GM12878 (cell line): ENCODE measurements at regions not wholly inside any gene's neighbourhood (a gene's known extent, or its start where the extent isn't known, plus 50 kb on each side); places are given as distances from the start of the nearest gene placed in this dataset.

Source experiments
- ATAC-seq: fragments of 200-7000 bp; cut with Tn5 transposase; 3 replicates; pipeline ENCODE4 v1.9.1; 2020; ENCODE audit warnings: mild to moderate bottlenecking, moderate library complexity
- BruUV-seq: library from RNA; stranded (reverse); fragments of 400-500 nt; replicated peaks from 2 replicates; lab custom pipeline; 2021; lab: Mats Ljungman, UMichigan
- CTCF ChIA-PET: fragments of 300-600 bp; sonication (Branson Sonifier 250); formaldehyde crosslinking; extraction: SDS; loops from one replicate; lab custom pipeline; 2021; ENCODE audit warnings: inconsistent platforms; lab: Yijun Ruan, JAX
- POLR2A ChIA-PET: fragments of 350-600 bp; formaldehyde crosslinking; extraction: SDS; loops from one replicate; lab custom pipeline; 2021; ENCODE audit warnings: inconsistent platforms; lab: Charles Lee
- RAD21 ChIA-PET: fragments of 300-600 bp; sonication (Branson Sonifier 250); formaldehyde crosslinking; loops from one replicate; lab custom pipeline; 2023; ENCODE audit warnings: antibody characterized with exemption; ENCODE audit not compliant: unreplicated experiment; lab: Charles Lee
- SMC1A ChIA-PET: fragments of 300-600 bp; sonication (Branson Sonifier 250); formaldehyde crosslinking; loops from one replicate; lab custom pipeline; 2023; ENCODE audit not compliant: unreplicated experiment, uncharacterized antibody; lab: Charles Lee
- DNase-seq: peaks from one replicate; pipeline ENCODE4 v3.0.0-alpha.2; 2011; ENCODE audit warnings: low read depth, low spot score
- FAIRE-seq: peaks from 3 replicates; lab custom pipeline; 2011; peaks lifted over from hg19 to GRCh38; lab: Jason Lieb, UNC
- H2AFZ ChIP-seq: 2 replicates; pipeline ENCODE4 v1.6.0; 2011; ENCODE audit warnings: low read depth, low read length, control low read depth; ENCODE audit not compliant: control insufficient read depth
- H3K27ac ChIP-seq: 2 replicates; pipeline ENCODE4 v1.5.1; 2011; ENCODE audit warnings: control low read depth; ENCODE audit not compliant: control insufficient read depth, insufficient read depth
- H3K27me3 ChIP-seq, 2 experiments: replicated peaks in 1 of 2; 2 replicates each; pipeline versions ENCODE4 v1.6.0 to v1.6.1; 2011; ENCODE audit warnings: low read length in 1 of 2; ENCODE audit not compliant: control insufficient read depth in 2 of 2, insufficient read depth in 2 of 2
- H3K36me3 ChIP-seq, 2 experiments: 2 replicates each; pipeline ENCODE4 v1.5.1; 2011; ENCODE audit warnings: low read length in 1 of 2; ENCODE audit not compliant: control insufficient read depth in 2 of 2, insufficient read depth in 2 of 2
- H3K4me1 ChIP-seq: 2 replicates; pipeline ENCODE4 v1.6.1; 2011; ENCODE audit warnings: mild to moderate bottlenecking, low read length, moderate library complexity, mixed read lengths; ENCODE audit not compliant: control insufficient read depth, insufficient read depth
- H3K4me2 ChIP-seq: 2 replicates; pipeline ENCODE4 v1.6.0; 2011; ENCODE audit warnings: control low read depth; ENCODE audit not compliant: control insufficient read depth, insufficient read depth
- H3K4me3 ChIP-seq: fragments of 200-600 bp; sonication (generic); 2 replicates; pipeline ENCODE4 v1.5.1; 2016
- H3K79me2 ChIP-seq: 2 replicates; pipeline ENCODE4 v1.6.0; 2011; ENCODE audit warnings: low read length; ENCODE audit not compliant: control insufficient read depth, insufficient read depth
- H3K9ac ChIP-seq: 2 replicates; pipeline ENCODE4 v1.8.0; 2011; ENCODE audit warnings: low read length, control low read depth, mixed read lengths; ENCODE audit not compliant: control insufficient read depth, insufficient read depth
- H3K9me3 ChIP-seq: replicated peaks from 3 replicates; pipeline ENCODE4 v1.5.1; 2011; ENCODE audit warnings: mild to moderate bottlenecking, low read length; ENCODE audit not compliant: control insufficient read depth, insufficient read depth
- H4K20me1 ChIP-seq: 2 replicates; pipeline ENCODE4 v1.6.0; 2011; ENCODE audit not compliant: control insufficient read depth, insufficient read depth
- BHLHE40 ChIP-seq, 2 experiments: fragments of 450-650 bp in 1 of 2; IDR thresholded peaks; 2 replicates each; pipeline ENCODE4 v1.6.1; 2011 to 2017; ENCODE audit warnings: low read depth in 2 of 2, borderline replicate concordance in 1 of 2, improper control_type of control experiment in 1 of 2, low read length in 1 of 2, mild to moderate bottlenecking in 1 of 2
- CEBPB ChIP-seq, 2 experiments: fragments of 150-350 bp in 1 of 2; IDR thresholded peaks; 2 replicates each; pipeline ENCODE4 v1.6.1; 2012 to 2014; ENCODE audit warnings: low read depth in 2 of 2, low read length in 2 of 2, borderline replicate concordance in 1 of 2, inconsistent platforms in 1 of 2
- CHD4 ChIP-seq: fragments of 200-600 bp; sonication (generic); IDR thresholded peaks from 2 replicates; pipeline ENCODE4 v1.6.1; 2016; ENCODE audit warnings: mild to moderate bottlenecking
- FOXK2 ChIP-seq: fragments of 450-650 bp; IDR thresholded peaks from 2 replicates; pipeline ENCODE4 v1.6.1; 2017; ENCODE audit warnings: mild to moderate bottlenecking, moderate library complexity
- MEF2B ChIP-seq: fragments of 450-650 bp; IDR thresholded peaks from 2 replicates; pipeline ENCODE4 v1.6.1; 2018; ENCODE audit warnings: mild to moderate bottlenecking, moderate library complexity; ENCODE audit not compliant: partially characterized antibody, poor library complexity, severe bottlenecking
- MXI1 ChIP-seq: fragments of 150-350 bp; IDR thresholded peaks from 2 replicates; pipeline ENCODE4 v1.6.1; 2011; ENCODE audit warnings: low read depth, mild to moderate bottlenecking, inconsistent platforms, low read length, improper control_type of control experiment
- NFYA ChIP-seq: IDR thresholded peaks from 2 replicates; pipeline ENCODE4 v1.6.1; 2011; ENCODE audit warnings: low read depth, mild to moderate bottlenecking, low read length, improper control_type of control experiment, borderline replicate concordance
- NR2C2 ChIP-seq: IDR thresholded peaks from 2 replicates; pipeline ENCODE4 v1.6.1; 2011; ENCODE audit warnings: borderline replicate concordance, low read depth; ENCODE audit not compliant: control insufficient read depth, insufficient read length
- PML ChIP-seq: IDR thresholded peaks from 2 replicates; pipeline ENCODE4 v1.6.1; 2012; ENCODE audit warnings: low read length, inconsistent platforms
- POLR2AphosphoS5 ChIP-seq: IDR thresholded peaks from 2 replicates; pipeline ENCODE4 v1.6.1; 2011; ENCODE audit warnings: mild to moderate bottlenecking, low read length, inconsistent platforms
- TCF3 ChIP-seq: IDR thresholded peaks from 2 replicates; pipeline ENCODE4 v1.6.1; 2012; ENCODE audit warnings: low read depth, mild to moderate bottlenecking, low read length, borderline replicate concordance; ENCODE audit not compliant: insufficient read depth
- ZBED1 ChIP-seq: IDR thresholded peaks from 2 replicates; pipeline ENCODE4 v1.6.1; 2016; ENCODE audit warnings: borderline replicate concordance
- ZNF207 ChIP-seq: fragments of 450-650 bp; IDR thresholded peaks from 2 replicates; pipeline ENCODE4 v1.6.1; 2014; ENCODE audit warnings: antibody characterized with exemption, mild to moderate bottlenecking, borderline replicate concordance
- WGBS: methylation state at CpG from one replicate; pipeline ENCODE4 v1.1.6; 2016; ENCODE audit warnings: low lambda C conversion rate; ENCODE audit not compliant: insufficient replicate concordance, insufficient coverage; ENCODE audit errors: missing lambda C conversion rate; 5-methylcytosine and 5-hydroxymethylcytosine counted together
- in situ Hi-C: fragments of 300-500 bp; cut with MboI; formaldehyde crosslinking; loops from 9 replicates; pipeline ENCODE4 v1.14.3; 2018; ENCODE audit warnings: mixed read lengths
- intact Hi-C: fragments of 100-400 bp; cut with micrococcal nuclease; formaldehyde crosslinking; loops from one replicate; pipeline ENCODE4 v1.14.2; 2022; ENCODE audit not compliant: unreplicated experiment
- TF ChIP-seq, protein P1 (sequence below): fragments of 450-650 bp; IDR thresholded peaks from 2 replicates; pipeline ENCODE4 v1.6.1; 2017; ENCODE audit warnings: mild to moderate bottlenecking, low read depth, inconsistent platforms; ENCODE audit not compliant: poor library complexity, severe bottlenecking
- TF ChIP-seq, protein P2 (sequence below): fragments of 450-650 bp; conservative IDR thresholded peaks from 2 replicates; pipeline ENCODE4 v1.6.1; 2017; ENCODE audit warnings: mild to moderate bottlenecking, moderate library complexity
- TF ChIP-seq, protein P3 (sequence below), 3 experiments: IDR thresholded peaks in 2 of 3; conservative IDR thresholded peaks in 1 of 3; 2 replicates each; pipeline ENCODE4 v1.5.1; 2011; ENCODE audit warnings: low read depth in 3 of 3, low read length in 3 of 3, mild to moderate bottlenecking in 3 of 3, control low read depth in 2 of 3, moderate library complexity in 2 of 3, inconsistent platforms in 1 of 3, mixed read lengths in 1 of 3; ENCODE audit not compliant: control insufficient read depth in 2 of 3, insufficient read depth in 1 of 3; ENCODE audit errors: extremely low read depth in 1 of 3
- TF ChIP-seq, protein P4 (sequence below): IDR thresholded peaks from 2 replicates; pipeline ENCODE4 v1.6.1; 2011; ENCODE audit warnings: borderline replicate concordance, low read depth, mild to moderate bottlenecking, moderate library complexity, low read length; ENCODE audit not compliant: insufficient read depth, poor library complexity, severe bottlenecking

DNA sequence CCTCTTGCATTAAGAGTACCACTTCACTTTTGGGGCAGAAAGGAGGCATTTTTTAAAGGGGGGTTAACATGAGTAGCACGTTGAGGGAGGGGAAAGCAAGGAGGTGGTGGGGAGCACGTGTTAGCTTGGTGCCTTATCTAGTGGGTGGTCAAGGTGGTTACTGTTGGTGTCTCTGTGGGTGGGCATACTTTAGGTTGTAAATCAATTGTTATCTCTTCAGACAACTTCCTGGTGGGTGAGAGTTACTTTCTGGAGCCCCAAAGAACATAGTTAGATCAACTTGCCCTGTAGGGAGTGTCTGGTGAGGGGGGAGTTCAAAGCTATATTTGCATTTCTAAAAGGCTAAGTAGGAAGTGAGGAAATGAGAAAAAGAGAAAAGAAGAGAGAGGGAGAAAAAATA lies 297.7 kb upstream of the CLNK start:
- CTCF ChIA-PET, result interaction anchor here (0.5 kb wide), 1 partner anchor 359 kb away, joined by 4 read pairs; no protein-coding TSS in a partner anchor
- no peak overlapping the region for H3K4me2 ChIP-seq
- no peak overlapping the region for H3K4me3 ChIP-seq
- H2AFZ ChIP-seq, result peak overlapping the region; percentile 11; the same call in 1 of the 2 replicates
- in situ Hi-C loops, result no loop called here
- RAD21 ChIA-PET, result no interaction called here
- SMC1A ChIA-PET, result no interaction called here
- no peaks in the 10 kb centered on the region for H3K4me1 ChIP-seq
- no peak overlapping the region for H3K9ac ChIP-seq
- H3K36me3 ChIP-seq, result no peaks in the 10 kb centered on the region
- BruUV-seq, result no TSS peak
- POLR2A ChIA-PET, result no interaction called here
- DNase-seq (no peak), ATAC-seq (no peak), FAIRE-seq (no peak)
- H3K27ac ChIP-seq, result no peak overlapping the region
- H4K20me1 ChIP-seq, result no peaks in the 10 kb centered on the region
- H3K27me3 ChIP-seq, result no peaks in the 10 kb centered on the region
- WGBS, result 17% methylated on average over 2 of the region's 2 CpGs
- H3K9me3 ChIP-seq, result no peaks in the 10 kb centered on the region; the same call in 2 of the 3 replicates
- intact Hi-C loops, result no loop called here
- H3K79me2 ChIP-seq, result no peaks in the 10 kb centered on the region
- TF ChIP-seq FOXK2 (no peak), MEF2B (no peak), CEBPB (IDR thresholded peaks at IDR 0.05; ENCODE audit: borderline replicate concordance in 1 of 2, low read depth in 2 of 2, low read length in 2 of 2) (no peak), NFYA (no peak), ZBED1 (no peak), BHLHE40 (IDR thresholded peaks at IDR 0.05; ENCODE audit: borderline replicate concordance in 1 of 2, low read depth in 2 of 2, low read length in 1 of 2) (no peak), ZNF207 (no peak), TCF3 (no peak), NR2C2 (no peak), POLR2AphosphoS5 (no peak), CHD4 (no peak), PML (no peak), MXI1 (no peak)
- TF ChIP-seq, protein P1, sequence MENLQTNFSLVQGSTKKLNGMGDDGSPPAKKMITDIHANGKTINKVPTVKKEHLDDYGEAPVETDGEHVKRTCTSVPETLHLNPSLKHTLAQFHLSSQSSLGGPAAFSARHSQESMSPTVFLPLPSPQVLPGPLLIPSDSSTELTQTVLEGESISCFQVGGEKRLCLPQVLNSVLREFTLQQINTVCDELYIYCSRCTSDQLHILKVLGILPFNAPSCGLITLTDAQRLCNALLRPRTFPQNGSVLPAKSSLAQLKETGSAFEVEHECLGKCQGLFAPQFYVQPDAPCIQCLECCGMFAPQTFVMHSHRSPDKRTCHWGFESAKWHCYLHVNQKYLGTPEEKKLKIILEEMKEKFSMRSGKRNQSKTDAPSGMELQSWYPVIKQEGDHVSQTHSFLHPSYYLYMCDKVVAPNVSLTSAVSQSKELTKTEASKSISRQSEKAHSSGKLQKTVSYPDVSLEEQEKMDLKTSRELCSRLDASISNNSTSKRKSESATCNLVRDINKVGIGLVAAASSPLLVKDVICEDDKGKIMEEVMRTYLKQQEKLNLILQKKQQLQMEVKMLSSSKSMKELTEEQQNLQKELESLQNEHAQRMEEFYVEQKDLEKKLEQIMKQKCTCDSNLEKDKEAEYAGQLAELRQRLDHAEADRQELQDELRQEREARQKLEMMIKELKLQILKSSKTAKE, result no peak
- TF ChIP-seq, protein P2, sequence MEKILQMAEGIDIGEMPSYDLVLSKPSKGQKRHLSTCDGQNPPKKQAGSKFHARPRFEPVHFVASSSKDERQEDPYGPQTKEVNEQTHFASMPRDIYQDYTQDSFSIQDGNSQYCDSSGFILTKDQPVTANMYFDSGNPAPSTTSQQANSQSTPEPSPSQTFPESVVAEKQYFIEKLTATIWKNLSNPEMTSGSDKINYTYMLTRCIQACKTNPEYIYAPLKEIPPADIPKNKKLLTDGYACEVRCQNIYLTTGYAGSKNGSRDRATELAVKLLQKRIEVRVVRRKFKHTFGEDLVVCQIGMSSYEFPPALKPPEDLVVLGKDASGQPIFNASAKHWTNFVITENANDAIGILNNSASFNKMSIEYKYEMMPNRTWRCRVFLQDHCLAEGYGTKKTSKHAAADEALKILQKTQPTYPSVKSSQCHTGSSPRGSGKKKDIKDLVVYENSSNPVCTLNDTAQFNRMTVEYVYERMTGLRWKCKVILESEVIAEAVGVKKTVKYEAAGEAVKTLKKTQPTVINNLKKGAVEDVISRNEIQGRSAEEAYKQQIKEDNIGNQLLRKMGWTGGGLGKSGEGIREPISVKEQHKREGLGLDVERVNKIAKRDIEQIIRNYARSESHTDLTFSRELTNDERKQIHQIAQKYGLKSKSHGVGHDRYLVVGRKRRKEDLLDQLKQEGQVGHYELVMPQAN, result no peak
- TF ChIP-seq, protein P3, sequence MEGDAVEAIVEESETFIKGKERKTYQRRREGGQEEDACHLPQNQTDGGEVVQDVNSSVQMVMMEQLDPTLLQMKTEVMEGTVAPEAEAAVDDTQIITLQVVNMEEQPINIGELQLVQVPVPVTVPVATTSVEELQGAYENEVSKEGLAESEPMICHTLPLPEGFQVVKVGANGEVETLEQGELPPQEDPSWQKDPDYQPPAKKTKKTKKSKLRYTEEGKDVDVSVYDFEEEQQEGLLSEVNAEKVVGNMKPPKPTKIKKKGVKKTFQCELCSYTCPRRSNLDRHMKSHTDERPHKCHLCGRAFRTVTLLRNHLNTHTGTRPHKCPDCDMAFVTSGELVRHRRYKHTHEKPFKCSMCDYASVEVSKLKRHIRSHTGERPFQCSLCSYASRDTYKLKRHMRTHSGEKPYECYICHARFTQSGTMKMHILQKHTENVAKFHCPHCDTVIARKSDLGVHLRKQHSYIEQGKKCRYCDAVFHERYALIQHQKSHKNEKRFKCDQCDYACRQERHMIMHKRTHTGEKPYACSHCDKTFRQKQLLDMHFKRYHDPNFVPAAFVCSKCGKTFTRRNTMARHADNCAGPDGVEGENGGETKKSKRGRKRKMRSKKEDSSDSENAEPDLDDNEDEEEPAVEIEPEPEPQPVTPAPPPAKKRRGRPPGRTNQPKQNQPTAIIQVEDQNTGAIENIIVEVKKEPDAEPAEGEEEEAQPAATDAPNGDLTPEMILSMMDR (IDR thresholded peaks at IDR 0.05 in 2 of 3, conservative IDR thresholded peaks at IDR 0.05 in 1 of 3; ENCODE audit: control insufficient read depth in 2 of 3, extremely low read depth in 1 of 3, insufficient read depth in 1 of 3, low read depth in 3 of 3, low read length in 3 of 3), result no peak
- TF ChIP-seq, protein P4, sequence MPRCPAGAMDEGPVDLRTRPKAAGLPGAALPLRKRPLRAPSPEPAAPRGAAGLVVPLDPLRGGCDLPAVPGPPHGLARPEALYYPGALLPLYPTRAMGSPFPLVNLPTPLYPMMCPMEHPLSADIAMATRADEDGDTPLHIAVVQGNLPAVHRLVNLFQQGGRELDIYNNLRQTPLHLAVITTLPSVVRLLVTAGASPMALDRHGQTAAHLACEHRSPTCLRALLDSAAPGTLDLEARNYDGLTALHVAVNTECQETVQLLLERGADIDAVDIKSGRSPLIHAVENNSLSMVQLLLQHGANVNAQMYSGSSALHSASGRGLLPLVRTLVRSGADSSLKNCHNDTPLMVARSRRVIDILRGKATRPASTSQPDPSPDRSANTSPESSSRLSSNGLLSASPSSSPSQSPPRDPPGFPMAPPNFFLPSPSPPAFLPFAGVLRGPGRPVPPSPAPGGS, result no peak
